HCT116 (cell line): ENCODE measurements at regions not wholly inside any gene's neighbourhood (a gene's known extent, or its start where the extent isn't known, plus 50 kb on each side); places are given as distances from the start of the nearest gene placed in this dataset.

ENCODE experiments used
- ATAC-seq: fragments of 200-7000 bp; cut with Tn5 transposase; 2 replicates; pipeline ENCODE4 v1.9.1; 2020; ENCODE audit warnings: mild to moderate bottlenecking, moderate library complexity
- BruUV-seq: library from RNA; stranded (reverse); fragments of 400-500 nt; replicated peaks from 2 replicates; lab custom pipeline; 2021; lab: Mats Ljungman, UMichigan
- CTCF ChIA-PET: fragments of 300-600 bp; sonication (Branson Sonifier 250); formaldehyde crosslinking; loops from one replicate; lab custom pipeline; 2021; ENCODE audit warnings: antibody characterized with exemption; lab: Charles Lee
- POLR2A ChIA-PET: fragments of 300-600, 350-600 bp; sonication (Branson Sonifier 250); formaldehyde crosslinking; loops from one replicate; lab custom pipeline; 2021; ENCODE audit warnings: antibody characterized with exemption; lab: Charles Lee
- RAD21 ChIA-PET, 2 experiments: fragments of 300-600 bp; sonication (Branson Sonifier 250); formaldehyde crosslinking; loops; one replicate each; lab custom pipeline; 2023; ENCODE audit warnings: low total read pairs in 2 of 2; ENCODE audit not compliant: uncharacterized antibody in 2 of 2, unreplicated experiment in 2 of 2, low non-redundant PET in 1 of 2; lab: Charles Lee
- DNase-seq: peaks from one replicate; pipeline ENCODE4 v3.0.0-alpha.2; 2010; ENCODE audit warnings: low read depth, low spot score
- H2AFZ ChIP-seq: fragments of 200-600 bp; shearing (Covaris generic), sonication (generic); 2 replicates; pipeline ENCODE4 v1.6.1; 2017; ENCODE audit warnings: low read depth, mixed run types, mixed read lengths, antibody characterized with exemption, low read length; ENCODE audit not compliant: poor library complexity, severe bottlenecking
- H3K27ac ChIP-seq: 2 replicates; pipeline ENCODE4 v1.5.1; 2012; ENCODE audit warnings: low read depth, low read length
- H3K27me3 ChIP-seq: fragments of 200-600 bp; sonication (generic); 2 replicates; pipeline ENCODE4 v1.6.1; 2016; ENCODE audit warnings: mixed run types, low read length, mixed read lengths; ENCODE audit not compliant: insufficient read depth
- H3K36me3 ChIP-seq, 2 experiments: fragments of 200-500 bp in 1 of 2; fragments of 200-600 bp in 1 of 2; sonication (Bioruptor generic) in 1 of 2; sonication (generic) in 1 of 2; 2 replicates each; pipeline versions ENCODE4 v1.5.1 to v1.6.1; 2014 to 2016; ENCODE audit warnings: low read length in 2 of 2, inconsistent platforms in 1 of 2, mixed read lengths in 1 of 2, mixed run types in 1 of 2; ENCODE audit not compliant: insufficient read depth in 2 of 2, control insufficient read depth in 1 of 2
- H3K4me1 ChIP-seq, 2 experiments: fragments of 200-600 bp in 1 of 2; sonication (generic) in 1 of 2; 2 replicates each; pipeline versions ENCODE4 v1.5.1 to v1.6.1; 2012 to 2017; ENCODE audit warnings: low read length in 2 of 2, inconsistent platforms in 1 of 2, mild to moderate bottlenecking in 1 of 2, mixed read lengths in 1 of 2, mixed run types in 1 of 2, moderate library complexity in 1 of 2; ENCODE audit not compliant: insufficient read depth in 2 of 2, control insufficient read depth in 1 of 2
- H3K4me2 ChIP-seq: fragments of 200-600 bp; sonication (generic); 2 replicates; pipeline ENCODE4 v1.6.1; 2017; ENCODE audit warnings: mixed run types, low read length, mixed read lengths
- H3K4me3 ChIP-seq, 2 experiments: fragments of 200-600 bp in 1 of 2; sonication (generic) in 1 of 2; replicated peaks in 1 of 2; 2 replicates each; pipeline ENCODE4 v1.5.1; 2011 to 2016; ENCODE audit warnings: low read length in 2 of 2, control low read depth in 1 of 2, low read depth in 1 of 2, mild to moderate bottlenecking in 1 of 2, mixed read lengths in 1 of 2, mixed run types in 1 of 2
- H3K79me2 ChIP-seq: fragments of 200-600 bp; sonication (generic); 2 replicates; pipeline ENCODE4 v1.6.1; 2017; ENCODE audit warnings: mild to moderate bottlenecking, mixed run types, low read length, moderate library complexity, mixed read lengths; ENCODE audit not compliant: insufficient read depth
- H3K9ac ChIP-seq: fragments of 200-600 bp; sonication (generic); 2 replicates; pipeline ENCODE4 v1.6.1; 2016; ENCODE audit warnings: low read length, mixed read lengths
- H3K9me2 ChIP-seq: fragments of 200-600 bp; sonication (generic), shearing (Covaris generic); 2 replicates; pipeline ENCODE4 v1.6.1; 2017; ENCODE audit warnings: mixed run types, mild to moderate bottlenecking, moderate library complexity; ENCODE audit not compliant: insufficient read depth
- H3K9me3 ChIP-seq, 2 experiments: fragments of 200-500 bp in 1 of 2; fragments of 200-600 bp in 1 of 2; sonication (Bioruptor generic) in 1 of 2; sonication (generic) in 1 of 2; 2 replicates each; pipeline ENCODE4 v1.6.1; 2014 to 2017; ENCODE audit warnings: low read length in 2 of 2, mixed read lengths in 2 of 2, inconsistent platforms in 1 of 2, low read depth in 1 of 2, mild to moderate bottlenecking in 1 of 2, mixed run types in 1 of 2, moderate library complexity in 1 of 2; ENCODE audit not compliant: control insufficient read depth in 1 of 2, insufficient read depth in 1 of 2
- H4K20me1 ChIP-seq: fragments of 200-600 bp; sonication (generic), shearing (Covaris generic); 2 replicates; pipeline ENCODE4 v1.6.1; 2017; ENCODE audit warnings: mixed run types, mild to moderate bottlenecking, moderate library complexity; ENCODE audit not compliant: insufficient read depth
- CEBPB ChIP-seq: IDR thresholded peaks from 2 replicates; pipeline ENCODE4 v1.6.1; 2012; ENCODE audit warnings: low read depth
- CTCF ChIP-seq, 3 experiments: fragments of 200-600 bp in 1 of 3; sonication (generic) in 1 of 3; IDR thresholded peaks in 2 of 3; conservative IDR thresholded peaks in 1 of 3; 2 replicates each; pipeline ENCODE4 v1.5.1; 2012 to 2017; ENCODE audit warnings: low read depth in 2 of 3, low read length in 2 of 3, antibody characterized with exemption in 1 of 3, borderline replicate concordance in 1 of 3, control low read depth in 1 of 3, mild to moderate bottlenecking in 1 of 3, mixed read lengths in 1 of 3, mixed run types in 1 of 3, moderate library complexity in 1 of 3; ENCODE audit not compliant: insufficient read depth in 1 of 3
- POLR2AphosphoS5 ChIP-seq: IDR thresholded peaks from 2 replicates; pipeline ENCODE4 v1.6.1; 2011; ENCODE audit warnings: mild to moderate bottlenecking, low read depth, low read length, moderate library complexity
- SIN3A ChIP-seq: IDR thresholded peaks from 2 replicates; pipeline ENCODE4 v1.6.1; 2012; ENCODE audit warnings: low read depth
- SP1 ChIP-seq: IDR thresholded peaks from 2 replicates; pipeline ENCODE4 v1.6.1; 2012; ENCODE audit warnings: low read depth
- TCF7L2 ChIP-seq: IDR thresholded peaks from 2 replicates; pipeline ENCODE4 v1.7.0; 2011; ENCODE audit warnings: borderline replicate concordance, inconsistent platforms; ENCODE audit not compliant: insufficient read depth, insufficient read length; ENCODE audit errors: extremely low read depth
- ZFX ChIP-seq: fragments of 450-650 bp; IDR thresholded peaks from 2 replicates; pipeline ENCODE4 v1.6.1; 2017
- intact Hi-C: fragments of 100-400 bp; cut with micrococcal nuclease; formaldehyde crosslinking; loops from 2 replicates; pipeline ENCODE4 v1.10.0; 2022
- TF ChIP-seq, protein P1 (sequence below): IDR thresholded peaks from 2 replicates; pipeline ENCODE4 v1.6.1; 2012
- TF ChIP-seq, protein P2 (sequence below): IDR thresholded peaks from 2 replicates; pipeline ENCODE4 v1.6.1; 2011; ENCODE audit warnings: mild to moderate bottlenecking, low read length, moderate library complexity; ENCODE audit not compliant: insufficient replicate concordance; ENCODE audit errors: extremely low read depth
- TF ChIP-seq, protein P3 (sequence below): IDR thresholded peaks from 2 replicates; pipeline ENCODE4 v1.6.1; 2012

DNA sequence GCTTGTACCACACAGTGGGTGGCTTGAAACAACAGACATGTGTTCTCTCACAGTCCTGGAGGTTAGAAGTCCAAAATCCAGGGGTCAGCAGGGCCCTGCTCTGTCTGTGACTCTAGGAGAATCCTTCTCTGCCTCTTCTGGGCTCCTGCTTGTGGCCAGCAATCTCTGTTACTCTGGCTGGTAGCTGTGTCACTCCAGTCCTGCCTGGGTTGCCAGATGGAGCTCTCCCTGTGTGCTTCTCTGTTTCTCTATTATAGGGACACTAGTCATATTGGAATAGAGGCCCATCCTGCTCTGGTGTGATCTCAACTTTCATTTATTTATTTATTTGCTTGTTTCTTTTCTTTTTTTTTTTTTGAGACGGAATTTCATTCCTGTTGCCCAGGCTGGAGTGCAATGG lies 276.6 kb upstream of the GALNT17 start:
- peaks cover 0 to 12% of the 10 kb centered on the region in 2 experiments; a peak in 1 of 4 replicates for H3K9me3 ChIP-seq
- no peak for TF ChIP-seq SIN3A
- TF ChIP-seq, protein P1, sequence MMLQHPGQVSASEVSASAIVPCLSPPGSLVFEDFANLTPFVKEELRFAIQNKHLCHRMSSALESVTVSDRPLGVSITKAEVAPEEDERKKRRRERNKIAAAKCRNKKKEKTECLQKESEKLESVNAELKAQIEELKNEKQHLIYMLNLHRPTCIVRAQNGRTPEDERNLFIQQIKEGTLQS: no peak
- TF ChIP-seq, protein P2, sequence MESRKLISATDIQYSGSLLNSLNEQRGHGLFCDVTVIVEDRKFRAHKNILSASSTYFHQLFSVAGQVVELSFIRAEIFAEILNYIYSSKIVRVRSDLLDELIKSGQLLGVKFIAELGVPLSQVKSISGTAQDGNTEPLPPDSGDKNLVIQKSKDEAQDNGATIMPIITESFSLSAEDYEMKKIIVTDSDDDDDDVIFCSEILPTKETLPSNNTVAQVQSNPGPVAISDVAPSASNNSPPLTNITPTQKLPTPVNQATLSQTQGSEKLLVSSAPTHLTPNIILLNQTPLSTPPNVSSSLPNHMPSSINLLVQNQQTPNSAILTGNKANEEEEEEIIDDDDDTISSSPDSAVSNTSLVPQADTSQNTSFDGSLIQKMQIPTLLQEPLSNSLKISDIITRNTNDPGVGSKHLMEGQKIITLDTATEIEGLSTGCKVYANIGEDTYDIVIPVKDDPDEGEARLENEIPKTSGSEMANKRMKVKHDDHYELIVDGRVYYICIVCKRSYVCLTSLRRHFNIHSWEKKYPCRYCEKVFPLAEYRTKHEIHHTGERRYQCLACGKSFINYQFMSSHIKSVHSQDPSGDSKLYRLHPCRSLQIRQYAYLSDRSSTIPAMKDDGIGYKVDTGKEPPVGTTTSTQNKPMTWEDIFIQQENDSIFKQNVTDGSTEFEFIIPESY: no peak
- no peak for TF ChIP-seq SP1
- no peak for TF ChIP-seq TCF7L2
- TF ChIP-seq CTCF (IDR thresholded peaks at IDR 0.05 in 2 of 3, conservative IDR thresholded peaks at IDR 0.05 in 1 of 3; ENCODE audit: borderline replicate concordance in 1 of 3, insufficient read depth in 1 of 3, low read depth in 2 of 3, low read length in 2 of 3): no peak
- TF ChIP-seq ZFX: no peak
- TF ChIP-seq POLR2AphosphoS5: no peak
- TF ChIP-seq, protein P3, sequence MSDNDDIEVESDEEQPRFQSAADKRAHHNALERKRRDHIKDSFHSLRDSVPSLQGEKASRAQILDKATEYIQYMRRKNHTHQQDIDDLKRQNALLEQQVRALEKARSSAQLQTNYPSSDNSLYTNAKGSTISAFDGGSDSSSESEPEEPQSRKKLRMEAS: no peak
- TF ChIP-seq CEBPB: no peak
- H2AFZ ChIP-seq: no peak overlapping the region
- no peaks in the 10 kb centered on the region for H3K36me3 ChIP-seq
- ATAC-seq (no peak), DNase-seq (no peak)
- H3K4me2 ChIP-seq: no peak overlapping the region
- no peak overlapping the region for H3K27ac ChIP-seq
- RAD21 ChIA-PET: no interaction called here
- H3K4me3 ChIP-seq: no peak overlapping the region
- H3K9ac ChIP-seq: no peak overlapping the region
- no TSS peak for BruUV-seq
- H3K9me2 ChIP-seq: no peaks in the 10 kb centered on the region
- H3K4me1 ChIP-seq: no peaks in the 10 kb centered on the region
- CTCF ChIA-PET: no interaction called here
- intact Hi-C loops: loop anchor here (5.0 kb wide), 1 partner anchor 1637 kb away; no protein-coding TSS in a partner anchor
- POLR2A ChIA-PET: no interaction called here
- no peaks in the 10 kb centered on the region for H4K20me1 ChIP-seq
- no peaks in the 10 kb centered on the region for H3K27me3 ChIP-seq
- H3K79me2 ChIP-seq: no peaks in the 10 kb centered on the region
